NCI-H1092 treated with DMSO at 0.1 percent for 48 hours (cell line): ENCODE measurements at regions not wholly inside any gene's neighbourhood (a gene's known extent, or its start where the extent isn't known, plus 50 kb on each side); places are given as distances from the start of the nearest gene placed in this dataset.

ENCODE experiments used
- DNase-seq: peaks from one replicate; lab custom pipeline; 2025; lab: John Stamatoyannopoulos, UW

GRCh38 chr1:219801156-219801820 lies 127.1 kb downstream of the SLC30A10 start:
- no peak for DNase-seq

GRCh38 chr1:219798283-219799030 lies 129.9 kb downstream of the SLC30A10 start:
- DNase-seq = no peak

- no peak for DNase-seq
Measured at GRCh38 chr1:219797683-219798082, 130.7 kb downstream of the SLC30A10 start.

GRCh38 chr1:219797009-219797408 lies 131.3 kb downstream of the SLC30A10 start:
- no peak for DNase-seq

GRCh38 chr1:219795363-219795917 lies 132.9 kb downstream of the SLC30A10 start:
- DNase-seq = no peak

- no peak for DNase-seq
Measured at GRCh38 chr1:219794085-219794743, 134.1 kb downstream of the SLC30A10 start.

GRCh38 chr1:219792337-219793021 lies 135.9 kb downstream of the SLC30A10 start:
- no peak for DNase-seq

GRCh38 chr1:219791766-219792165 lies 136.6 kb downstream of the SLC30A10 start:
- DNase-seq = no peak

GRCh38 chr1:219790834-219791615 lies 137.3 kb downstream of the SLC30A10 start:
- DNase-seq = no peak

GRCh38 chr1:219788700-219789099 lies 139.7 kb downstream of the SLC30A10 start:
- DNase-seq = no peak

- DNase-seq = no peak
Measured at GRCh38 chr1:219788091-219788490, 140.3 kb downstream of the SLC30A10 start.

GRCh38 chr1:219784660-219785381 lies 143.5 kb downstream of the SLC30A10 start:
- no peak for DNase-seq

- no peak for DNase-seq
Measured at GRCh38 chr1:219783605-219784235, 144.6 kb downstream of the SLC30A10 start.

- no peak for DNase-seq
Measured at GRCh38 chr1:219782929-219783328, 145.4 kb downstream of the SLC30A10 start.

- no peak for DNase-seq
Measured at GRCh38 chr1:219782311-219782710, 146.0 kb downstream of the SLC30A10 start.

- no peak for DNase-seq
Measured at GRCh38 chr1:219781491-219781890, 146.9 kb downstream of the SLC30A10 start.

- DNase-seq = no peak
Measured at GRCh38 chr1:219778793-219779369, 149.5 kb downstream of the SLC30A10 start.

GRCh38 chr1:219778110-219778509 lies 150.2 kb downstream of the SLC30A10 start:
- DNase-seq = no peak

GRCh38 chr1:219774386-219774785 lies 154.0 kb downstream of the SLC30A10 start:
- DNase-seq = no peak

GRCh38 chr1:219773775-219774174 lies 154.6 kb downstream of the SLC30A10 start:
- DNase-seq = no peak
